ENCODE measurements at regions not wholly inside any gene's neighbourhood (a gene's known extent, or its start where the extent isn't known, plus 50 kb on each side); places are given as distances from the start of the nearest gene placed in this dataset.

- no peaks in the 10 kb centered on the region for H3K79me2 ChIP-seq (ENCODE audit: insufficient read depth, low read length)
- no peaks in the 10 kb centered on the region for H3K9me3 ChIP-seq (ENCODE audit: insufficient read depth, low read depth, low read length)
- no peaks in the 10 kb centered on the region for H3K36me3 Mint-ChIP-seq (ENCODE audit: low read depth, unreplicated experiment)
- H3K4me2 ChIP-seq (ENCODE audit: low read length) = no peak overlapping the region
- no peaks in the 10 kb centered on the region for H3K27me3 Mint-ChIP-seq (ENCODE audit: low read depth, unreplicated experiment)
- no peak overlapping the region for H3K4me3 ChIP-seq (ENCODE audit: insufficient read depth, low read depth, low read length)
- FAIRE-seq (no peak), DNase-seq (ENCODE audit: low read depth) (no peak)
- no peak overlapping the region for H3K4me3 Mint-ChIP-seq (ENCODE audit: unreplicated experiment)
- H3K27me3 ChIP-seq (ENCODE audit: insufficient read depth, low read length) = no peaks in the 10 kb centered on the region
- no peaks in the 10 kb centered on the region for H4K20me1 ChIP-seq (ENCODE audit: insufficient read depth, low read length)
- H3K27ac ChIP-seq (ENCODE audit: low read depth, low read length) = no peak overlapping the region
- no peak overlapping the region for H3K9ac ChIP-seq (ENCODE audit: low read length)
- TF ChIP-seq EZH2 (IDR thresholded peaks at IDR 0.05; ENCODE audit: insufficient read depth, low read length) = no peak
- TF ChIP-seq CTCF (IDR thresholded peaks at IDR 0.05; ENCODE audit: insufficient read depth, low read depth, low read length) = no peak
- H3K36me3 ChIP-seq (ENCODE audit: insufficient read depth, low read length) = no peaks in the 10 kb centered on the region
- H2AFZ ChIP-seq (ENCODE audit: low read depth, low read length) = no peak overlapping the region
- H3K4me1 ChIP-seq (ENCODE audit: insufficient read depth, low read length) = no peaks in the 10 kb centered on the region
- no peaks in the 10 kb centered on the region for H3K4me1 Mint-ChIP-seq (ENCODE audit: low read depth, unreplicated experiment)
- H3K9me3 Mint-ChIP-seq (ENCODE audit: unreplicated experiment) = peaks cover 8% of the 10 kb centered on the region
- no peak overlapping the region for H3K27ac Mint-ChIP-seq (ENCODE audit: unreplicated experiment)
Observed at GRCh38 chr1:221192055-221192454, 312.8 kb downstream of the HLX start.

- Histone ChIP-seq H2AFZ (ENCODE audit: low read depth, low read length) (no peak overlapping the region), H3K36me3 (ENCODE audit: insufficient read depth, low read length) (no peaks in the 10 kb centered on the region), H3K9me3 (ENCODE audit: insufficient read depth, low read depth, low read length) (no peaks in the 10 kb centered on the region), H4K20me1 (ENCODE audit: insufficient read depth, low read length) (no peaks in the 10 kb centered on the region), H3K27me3 (ENCODE audit: insufficient read depth, low read length) (no peaks in the 10 kb centered on the region), H3K79me2 (ENCODE audit: insufficient read depth, low read length) (no peaks in the 10 kb centered on the region), H3K4me1 (ENCODE audit: insufficient read depth, low read length) (no peaks in the 10 kb centered on the region), H3K27ac (ENCODE audit: low read depth, low read length) (no peak overlapping the region), H3K4me3 (ENCODE audit: insufficient read depth, low read depth, low read length) (no peak overlapping the region), H3K4me2 (ENCODE audit: low read length) (no peak overlapping the region), H3K9ac (ENCODE audit: low read length) (no peak overlapping the region)
- H3K9me3 Mint-ChIP-seq (ENCODE audit: unreplicated experiment) = peaks cover 9% of the 10 kb centered on the region
- H3K27ac Mint-ChIP-seq (ENCODE audit: unreplicated experiment) = no peak overlapping the region
- FAIRE-seq = no peak
- peaks cover 5% of the 10 kb centered on the region for H3K27me3 Mint-ChIP-seq (ENCODE audit: low read depth, unreplicated experiment)
- H3K4me3 Mint-ChIP-seq (ENCODE audit: unreplicated experiment) = no peak overlapping the region
- no peak for TF ChIP-seq EZH2 (IDR thresholded peaks at IDR 0.05; ENCODE audit: insufficient read depth, low read length)
- TF ChIP-seq CTCF (IDR thresholded peaks at IDR 0.05; ENCODE audit: insufficient read depth, low read depth, low read length) = no peak
- no peaks in the 10 kb centered on the region for H3K4me1 Mint-ChIP-seq (ENCODE audit: low read depth, unreplicated experiment)
- DNase-seq (ENCODE audit: low read depth) = no peak
- no peaks in the 10 kb centered on the region for H3K36me3 Mint-ChIP-seq (ENCODE audit: low read depth, unreplicated experiment)
Observed at GRCh38 chr1:221200464-221200863, 321.2 kb downstream of the HLX start.

- no peaks in the 10 kb centered on the region for H4K20me1 ChIP-seq (ENCODE audit: insufficient read depth, low read length)
- no peaks in the 10 kb centered on the region for H3K79me2 ChIP-seq (ENCODE audit: insufficient read depth, low read length)
- H3K27ac Mint-ChIP-seq (ENCODE audit: unreplicated experiment) = no peak overlapping the region
- no peak overlapping the region for H3K4me3 ChIP-seq (ENCODE audit: insufficient read depth, low read depth, low read length)
- H3K36me3 ChIP-seq (ENCODE audit: insufficient read depth, low read length) = no peaks in the 10 kb centered on the region
- no peaks in the 10 kb centered on the region for H3K4me1 ChIP-seq (ENCODE audit: insufficient read depth, low read length)
- peaks cover 2% of the 10 kb centered on the region for H3K9me3 Mint-ChIP-seq (ENCODE audit: unreplicated experiment)
- no peak overlapping the region for H3K27ac ChIP-seq (ENCODE audit: low read depth, low read length)
- TF ChIP-seq EZH2 (IDR thresholded peaks at IDR 0.05; ENCODE audit: insufficient read depth, low read length) (no peak), CTCF (IDR thresholded peaks at IDR 0.05; ENCODE audit: insufficient read depth, low read depth, low read length) (no peak)
- H3K27me3 Mint-ChIP-seq (ENCODE audit: low read depth, unreplicated experiment) = peaks cover 5% of the 10 kb centered on the region
- H3K4me3 Mint-ChIP-seq (ENCODE audit: unreplicated experiment) = no peak overlapping the region
- no peak overlapping the region for H3K4me2 ChIP-seq (ENCODE audit: low read length)
- H3K4me1 Mint-ChIP-seq (ENCODE audit: low read depth, unreplicated experiment) = no peaks in the 10 kb centered on the region
- no peaks in the 10 kb centered on the region for H3K36me3 Mint-ChIP-seq (ENCODE audit: low read depth, unreplicated experiment)
- FAIRE-seq = no peak
- no peak for DNase-seq (ENCODE audit: low read depth)
- no peaks in the 10 kb centered on the region for H3K9me3 ChIP-seq (ENCODE audit: insufficient read depth, low read depth, low read length)
- H2AFZ ChIP-seq (ENCODE audit: low read depth, low read length) = no peak overlapping the region
- H3K9ac ChIP-seq (ENCODE audit: low read length) = no peak overlapping the region
- no peaks in the 10 kb centered on the region for H3K27me3 ChIP-seq (ENCODE audit: insufficient read depth, low read length)
Observed at GRCh38 chr1:221201773-221202172, 322.5 kb downstream of the HLX start.

All from astrocyte (in vitro differentiated cells and primary cell).